HCT116 (cell line): ENCODE measurements at regions not wholly inside any gene's neighbourhood (a gene's known extent, or its start where the extent isn't known, plus 50 kb on each side); places are given as distances from the start of the nearest gene placed in this dataset.

Experiments used
- ATAC-seq: fragments of 200-7000 bp; cut with Tn5 transposase; 2 replicates; pipeline ENCODE4 v1.9.1; 2020; ENCODE audit warnings: mild to moderate bottlenecking, moderate library complexity
- BruUV-seq: library from RNA; stranded (reverse); fragments of 400-500 nt; replicated peaks from 2 replicates; lab custom pipeline; 2021; lab: Mats Ljungman, UMichigan
- CTCF ChIA-PET: fragments of 300-600 bp; sonication (Branson Sonifier 250); formaldehyde crosslinking; loops from one replicate; lab custom pipeline; 2021; ENCODE audit warnings: antibody characterized with exemption; lab: Charles Lee
- POLR2A ChIA-PET: fragments of 300-600, 350-600 bp; sonication (Branson Sonifier 250); formaldehyde crosslinking; loops from one replicate; lab custom pipeline; 2021; ENCODE audit warnings: antibody characterized with exemption; lab: Charles Lee
- RAD21 ChIA-PET, 2 experiments: fragments of 300-600 bp; sonication (Branson Sonifier 250); formaldehyde crosslinking; loops; one replicate each; lab custom pipeline; 2023; ENCODE audit warnings: low total read pairs in 2 of 2; ENCODE audit not compliant: uncharacterized antibody in 2 of 2, unreplicated experiment in 2 of 2, low non-redundant PET in 1 of 2; lab: Charles Lee
- DNase-seq: peaks from one replicate; pipeline ENCODE4 v3.0.0-alpha.2; 2010; ENCODE audit warnings: low read depth, low spot score
- H2AFZ ChIP-seq: fragments of 200-600 bp; shearing (Covaris generic), sonication (generic); 2 replicates; pipeline ENCODE4 v1.6.1; 2017; ENCODE audit warnings: low read depth, mixed run types, mixed read lengths, antibody characterized with exemption, low read length; ENCODE audit not compliant: poor library complexity, severe bottlenecking
- H3K27ac ChIP-seq: 2 replicates; pipeline ENCODE4 v1.5.1; 2012; ENCODE audit warnings: low read depth, low read length
- H3K27me3 ChIP-seq: fragments of 200-600 bp; sonication (generic); 2 replicates; pipeline ENCODE4 v1.6.1; 2016; ENCODE audit warnings: mixed run types, low read length, mixed read lengths; ENCODE audit not compliant: insufficient read depth
- H3K36me3 ChIP-seq, 2 experiments: fragments of 200-500 bp in 1 of 2; fragments of 200-600 bp in 1 of 2; sonication (Bioruptor generic) in 1 of 2; sonication (generic) in 1 of 2; 2 replicates each; pipeline versions ENCODE4 v1.5.1 to v1.6.1; 2014 to 2016; ENCODE audit warnings: low read length in 2 of 2, inconsistent platforms in 1 of 2, mixed read lengths in 1 of 2, mixed run types in 1 of 2; ENCODE audit not compliant: insufficient read depth in 2 of 2, control insufficient read depth in 1 of 2
- H3K4me1 ChIP-seq, 2 experiments: fragments of 200-600 bp in 1 of 2; sonication (generic) in 1 of 2; 2 replicates each; pipeline versions ENCODE4 v1.5.1 to v1.6.1; 2012 to 2017; ENCODE audit warnings: low read length in 2 of 2, inconsistent platforms in 1 of 2, mild to moderate bottlenecking in 1 of 2, mixed read lengths in 1 of 2, mixed run types in 1 of 2, moderate library complexity in 1 of 2; ENCODE audit not compliant: insufficient read depth in 2 of 2, control insufficient read depth in 1 of 2
- H3K4me2 ChIP-seq: fragments of 200-600 bp; sonication (generic); 2 replicates; pipeline ENCODE4 v1.6.1; 2017; ENCODE audit warnings: mixed run types, low read length, mixed read lengths
- H3K4me3 ChIP-seq, 2 experiments: fragments of 200-600 bp in 1 of 2; sonication (generic) in 1 of 2; replicated peaks in 1 of 2; 2 replicates each; pipeline ENCODE4 v1.5.1; 2011 to 2016; ENCODE audit warnings: low read length in 2 of 2, control low read depth in 1 of 2, low read depth in 1 of 2, mild to moderate bottlenecking in 1 of 2, mixed read lengths in 1 of 2, mixed run types in 1 of 2
- H3K79me2 ChIP-seq: fragments of 200-600 bp; sonication (generic); 2 replicates; pipeline ENCODE4 v1.6.1; 2017; ENCODE audit warnings: mild to moderate bottlenecking, mixed run types, low read length, moderate library complexity, mixed read lengths; ENCODE audit not compliant: insufficient read depth
- H3K9ac ChIP-seq: fragments of 200-600 bp; sonication (generic); 2 replicates; pipeline ENCODE4 v1.6.1; 2016; ENCODE audit warnings: low read length, mixed read lengths
- H3K9me2 ChIP-seq: fragments of 200-600 bp; sonication (generic), shearing (Covaris generic); 2 replicates; pipeline ENCODE4 v1.6.1; 2017; ENCODE audit warnings: mixed run types, mild to moderate bottlenecking, moderate library complexity; ENCODE audit not compliant: insufficient read depth
- H3K9me3 ChIP-seq, 2 experiments: fragments of 200-500 bp in 1 of 2; fragments of 200-600 bp in 1 of 2; sonication (Bioruptor generic) in 1 of 2; sonication (generic) in 1 of 2; 2 replicates each; pipeline ENCODE4 v1.6.1; 2014 to 2017; ENCODE audit warnings: low read length in 2 of 2, mixed read lengths in 2 of 2, inconsistent platforms in 1 of 2, low read depth in 1 of 2, mild to moderate bottlenecking in 1 of 2, mixed run types in 1 of 2, moderate library complexity in 1 of 2; ENCODE audit not compliant: control insufficient read depth in 1 of 2, insufficient read depth in 1 of 2
- H4K20me1 ChIP-seq: fragments of 200-600 bp; sonication (generic), shearing (Covaris generic); 2 replicates; pipeline ENCODE4 v1.6.1; 2017; ENCODE audit warnings: mixed run types, mild to moderate bottlenecking, moderate library complexity; ENCODE audit not compliant: insufficient read depth
- ATF3 ChIP-seq: IDR thresholded peaks from 2 replicates; pipeline ENCODE4 v1.6.1; 2012
- CBX3 ChIP-seq: IDR thresholded peaks from 2 replicates; pipeline ENCODE4 v1.6.1; 2012; ENCODE audit warnings: low read depth
- CEBPB ChIP-seq: IDR thresholded peaks from 2 replicates; pipeline ENCODE4 v1.6.1; 2012; ENCODE audit warnings: low read depth
- CTCF ChIP-seq, 3 experiments: fragments of 200-600 bp in 1 of 3; sonication (generic) in 1 of 3; IDR thresholded peaks in 2 of 3; conservative IDR thresholded peaks in 1 of 3; 2 replicates each; pipeline ENCODE4 v1.5.1; 2012 to 2017; ENCODE audit warnings: low read depth in 2 of 3, low read length in 2 of 3, antibody characterized with exemption in 1 of 3, borderline replicate concordance in 1 of 3, control low read depth in 1 of 3, mild to moderate bottlenecking in 1 of 3, mixed read lengths in 1 of 3, mixed run types in 1 of 3, moderate library complexity in 1 of 3; ENCODE audit not compliant: insufficient read depth in 1 of 3
- EGR1 ChIP-seq: IDR thresholded peaks from 2 replicates; pipeline ENCODE4 v1.6.1; 2012; ENCODE audit warnings: low read depth
- ELF1 ChIP-seq: IDR thresholded peaks from 2 replicates; pipeline ENCODE4 v1.6.1; 2012; ENCODE audit warnings: low read depth, borderline replicate concordance
- EZH2 ChIP-seq: fragments of 200-600 bp; sonication (generic); IDR thresholded peaks from 2 replicates; pipeline ENCODE4 v1.6.1; 2017; ENCODE audit warnings: antibody characterized with exemption, mixed run types
- EZH2phosphoT487 ChIP-seq: fragments of 200-600 bp; IDR thresholded peaks from 2 replicates; pipeline ENCODE4 v1.6.1; 2018; ENCODE audit warnings: antibody characterized with exemption, borderline replicate concordance
- FOSL1 ChIP-seq: IDR thresholded peaks from 2 replicates; pipeline ENCODE4 v1.6.1; 2012; ENCODE audit warnings: low read depth
- JUND ChIP-seq: IDR thresholded peaks from 2 replicates; pipeline ENCODE4 v1.6.1; 2012
- MAX ChIP-seq: IDR thresholded peaks from 2 replicates; pipeline ENCODE4 v1.6.1; 2012
- POLR2A ChIP-seq: IDR thresholded peaks from 2 replicates; pipeline ENCODE4 v1.7.0; 2011; ENCODE audit warnings: borderline replicate concordance; ENCODE audit not compliant: insufficient read depth, insufficient read length; ENCODE audit errors: extremely low read depth
- POLR2AphosphoS5 ChIP-seq: IDR thresholded peaks from 2 replicates; pipeline ENCODE4 v1.6.1; 2011; ENCODE audit warnings: mild to moderate bottlenecking, low read depth, low read length, moderate library complexity
- RAD21 ChIP-seq: IDR thresholded peaks from 2 replicates; pipeline ENCODE4 v1.6.1; 2012; ENCODE audit warnings: low read depth, mild to moderate bottlenecking
- REST ChIP-seq: IDR thresholded peaks from 2 replicates; pipeline ENCODE4 v1.6.1; 2012; ENCODE audit warnings: low read depth
- SIN3A ChIP-seq: IDR thresholded peaks from 2 replicates; pipeline ENCODE4 v1.6.1; 2012; ENCODE audit warnings: low read depth
- SP1 ChIP-seq: IDR thresholded peaks from 2 replicates; pipeline ENCODE4 v1.6.1; 2012; ENCODE audit warnings: low read depth
- SRF ChIP-seq: IDR thresholded peaks from 2 replicates; pipeline ENCODE4 v1.6.1; 2012; ENCODE audit warnings: low read depth
- TCF7L2 ChIP-seq: IDR thresholded peaks from 2 replicates; pipeline ENCODE4 v1.7.0; 2011; ENCODE audit warnings: borderline replicate concordance, inconsistent platforms; ENCODE audit not compliant: insufficient read depth, insufficient read length; ENCODE audit errors: extremely low read depth
- YY1 ChIP-seq: IDR thresholded peaks from 2 replicates; pipeline ENCODE4 v1.6.1; 2011; ENCODE audit warnings: low read length, low read depth, moderate library complexity, mild to moderate bottlenecking; ENCODE audit not compliant: insufficient replicate concordance; ENCODE audit errors: extremely low read depth
- ZNF274 ChIP-seq: fragments of 200-500 bp; sonication (Bioruptor generic); IDR thresholded peaks from 2 replicates; pipeline ENCODE4 v1.6.1; 2014; ENCODE audit warnings: mild to moderate bottlenecking, low read depth, low read length, inconsistent platforms
- intact Hi-C: fragments of 100-400 bp; cut with micrococcal nuclease; formaldehyde crosslinking; loops from 2 replicates; pipeline ENCODE4 v1.10.0; 2022

GRCh38 chr7:67359900-67360299 lies 363.3 kb downstream of the TYW1 start (continued):
- no peak for TF ChIP-seq ATF3
- no peak for TF ChIP-seq CBX3
- no peak for TF ChIP-seq POLR2A
- TF ChIP-seq EGR1, result no peak
- TF ChIP-seq REST, result no peak
- TF ChIP-seq FOSL1, result no peak
- no peak for TF ChIP-seq EZH2phosphoT487
- TF ChIP-seq YY1, result no peak
- TF ChIP-seq RAD21, result no peak

- no peak overlapping the region for H3K9ac ChIP-seq
- no peaks in the 10 kb centered on the region for H3K27me3 ChIP-seq
- H3K27ac ChIP-seq, result no peak overlapping the region
- ChIA-PET CTCF (no interaction called here), POLR2A (no interaction called here), RAD21 (no interaction called here)
- no peak for DNase-seq
- no peaks in the 10 kb centered on the region for H3K4me1 ChIP-seq
- H3K9me2 ChIP-seq, result no peaks in the 10 kb centered on the region
- H2AFZ ChIP-seq, result no peak overlapping the region
- no peak overlapping the region for H3K4me3 ChIP-seq
- H3K9me3 ChIP-seq, result no peaks in the 10 kb centered on the region; a peak in 1 of 4 replicates
- no TSS peak for BruUV-seq
- no peak for ATAC-seq
- H4K20me1 ChIP-seq, result no peaks in the 10 kb centered on the region
- TF ChIP-seq ZNF274, result no peak
- no peak for TF ChIP-seq CTCF (IDR thresholded peaks at IDR 0.05 in 2 of 3, conservative IDR thresholded peaks at IDR 0.05 in 1 of 3; ENCODE audit: borderline replicate concordance in 1 of 3, insufficient read depth in 1 of 3, low read depth in 2 of 3, low read length in 2 of 3)
- no peak for TF ChIP-seq POLR2A
- no peak for TF ChIP-seq EZH2phosphoT487
- no peak for TF ChIP-seq MAX
- no peak for TF ChIP-seq YY1
- TF ChIP-seq POLR2AphosphoS5, result no peak
- TF ChIP-seq SIN3A, result no peak
- TF ChIP-seq SP1, result no peak
- TF ChIP-seq EGR1, result no peak
- TF ChIP-seq TCF7L2, result no peak
- no peak for TF ChIP-seq JUND
- TF ChIP-seq CEBPB, result no peak
- TF ChIP-seq EZH2, result no peak
- TF ChIP-seq ELF1, result no peak
- TF ChIP-seq SRF, result no peak
- TF ChIP-seq RAD21, result no peak
- intact Hi-C loops, result no loop called here
- H3K79me2 ChIP-seq, result no peaks in the 10 kb centered on the region
- no peaks in the 10 kb centered on the region for H3K36me3 ChIP-seq
- H3K4me2 ChIP-seq, result no peak overlapping the region
These were observed 364.5 kb downstream of the TYW1 start for GRCh38 chr7:67361150-67361549.
